ENCODE measurements at regions not wholly inside any gene's neighbourhood (a gene's known extent, or its start where the extent isn't known, plus 50 kb on each side); places are given as distances from the start of the nearest gene placed in this dataset.

- no peak for FAIRE-seq
These were observed 178.1 kb upstream of the NRIP1 start for GRCh38 chr21:15242906-15243305.

- FAIRE-seq = no peak
These were observed 178.6 kb upstream of the NRIP1 start for GRCh38 chr21:15243406-15243805.

GRCh38 chr21:15247613-15248012, 182.8 kb upstream of the NRIP1 start:
- FAIRE-seq = no peak

GRCh38 chr21:15249285-15249993, 184.6 kb upstream of the NRIP1 start:
- no peak for FAIRE-seq

- no peak for FAIRE-seq
These were observed 185.6 kb upstream of the NRIP1 start for GRCh38 chr21:15250384-15250783.

- FAIRE-seq = no peak
These were observed 187.6 kb upstream of the NRIP1 start for GRCh38 chr21:15252431-15252830.

GRCh38 chr21:15254111-15254510, 189.3 kb upstream of the NRIP1 start:
- no peak for FAIRE-seq

- FAIRE-seq = no peak
These were observed 190.5 kb upstream of the NRIP1 start for GRCh38 chr21:15255261-15255660.

- no peak for FAIRE-seq
These were observed 191.0 kb upstream of the NRIP1 start for GRCh38 chr21:15255763-15256162.

- FAIRE-seq = no peak
These were observed 192.2 kb upstream of the NRIP1 start for GRCh38 chr21:15256996-15257395.

GRCh38 chr21:15257646-15258045, 192.8 kb upstream of the NRIP1 start:
- no peak for FAIRE-seq

GRCh38 chr21:15259824-15260223, 195.0 kb upstream of the NRIP1 start:
- FAIRE-seq = no peak

- FAIRE-seq = no peak
These were observed 195.8 kb upstream of the NRIP1 start for GRCh38 chr21:15260604-15261003.

- FAIRE-seq = no peak
These were observed 199.4 kb upstream of the NRIP1 start for GRCh38 chr21:15264084-15264665.

GRCh38 chr21:15272171-15272570, 207.4 kb upstream of the NRIP1 start:
- no peak for FAIRE-seq

GRCh38 chr21:15272591-15272990, 207.8 kb upstream of the NRIP1 start:
- FAIRE-seq = no peak

- no peak for FAIRE-seq
These were observed 208.4 kb upstream of the NRIP1 start for GRCh38 chr21:15273244-15273643.

GRCh38 chr21:15274701-15275485, 210.1 kb upstream of the NRIP1 start:
- FAIRE-seq = no peak

- FAIRE-seq = no peak
These were observed 210.9 kb upstream of the NRIP1 start for GRCh38 chr21:15275615-15276235.

GRCh38 chr21:15276243-15276642, 211.4 kb upstream of the NRIP1 start:
- no peak for FAIRE-seq

- no peak for FAIRE-seq
These were observed 212.7 kb upstream of the NRIP1 start for GRCh38 chr21:15277466-15277865.

- FAIRE-seq = no peak
These were observed 213.5 kb upstream of the NRIP1 start for GRCh38 chr21:15278279-15278678.

- no peak for FAIRE-seq
These were observed 214.1 kb upstream of the NRIP1 start for GRCh38 chr21:15278851-15279250.

- no peak for FAIRE-seq
These were observed 214.7 kb upstream of the NRIP1 start for GRCh38 chr21:15279482-15279881.

Measured in endometrium (tissue), 2 donors.